SHP77 (cell line): ENCODE measurements at regions not wholly inside any gene's neighbourhood (a gene's known extent, or its start where the extent isn't known, plus 50 kb on each side); places are given as distances from the start of the nearest gene placed in this dataset.
"Not testable (repeated sequence)": the region's sequence is repeated elsewhere in the genome, so short reads cannot be mapped to it uniquely, and the experiment has no call there.

Source experiments
- DNase-seq, 2 experiments: peaks; one replicate each; lab custom pipeline; 2025; lab: John Stamatoyannopoulos, UW

DNA sequence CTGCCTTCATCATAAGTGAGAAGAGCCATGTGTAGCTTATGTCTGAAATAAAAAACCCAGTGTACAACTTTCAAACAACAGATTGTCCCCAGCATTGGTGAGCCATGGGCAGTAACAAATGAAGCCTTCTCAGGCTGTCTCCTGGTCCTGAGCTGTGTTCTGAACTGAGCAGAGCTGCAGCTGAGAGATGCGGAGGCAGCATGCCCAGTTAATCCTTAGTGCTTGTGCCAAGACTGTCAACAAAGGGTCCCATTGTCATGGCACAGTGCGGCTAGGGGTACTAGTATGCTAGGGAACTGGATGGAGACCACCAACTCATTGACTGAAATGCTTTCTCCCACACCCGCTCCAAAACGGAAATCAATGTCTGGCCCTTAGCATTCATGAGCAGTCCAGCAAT, 154.3 kb downstream of the RMST start:
- no peak for DNase-seq

DNA sequence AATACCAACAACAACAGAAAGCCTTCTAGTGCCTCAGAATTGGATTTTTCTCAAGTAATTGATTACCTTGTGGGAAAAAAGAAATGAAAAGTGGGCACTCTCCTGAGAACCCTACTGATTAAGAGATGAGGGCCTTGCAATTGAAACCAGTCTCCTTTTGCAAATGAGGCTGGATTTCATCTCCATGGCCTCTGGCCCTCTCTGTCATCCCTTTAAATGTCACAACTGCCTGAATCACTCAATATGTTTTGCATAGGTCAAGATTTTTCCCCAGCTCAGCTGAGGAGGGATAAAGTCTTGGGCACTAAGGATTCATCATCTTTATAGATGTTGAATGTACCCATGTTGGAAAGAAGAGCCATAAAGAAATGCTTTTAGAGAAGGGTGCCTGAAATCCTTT, 166.4 kb downstream of the RMST start:
- DNase-seq, result no peak

- no peak for DNase-seq
Measured at GRCh38 chr12:97629382-97629781, 166.8 kb downstream of the RMST start.

DNA sequence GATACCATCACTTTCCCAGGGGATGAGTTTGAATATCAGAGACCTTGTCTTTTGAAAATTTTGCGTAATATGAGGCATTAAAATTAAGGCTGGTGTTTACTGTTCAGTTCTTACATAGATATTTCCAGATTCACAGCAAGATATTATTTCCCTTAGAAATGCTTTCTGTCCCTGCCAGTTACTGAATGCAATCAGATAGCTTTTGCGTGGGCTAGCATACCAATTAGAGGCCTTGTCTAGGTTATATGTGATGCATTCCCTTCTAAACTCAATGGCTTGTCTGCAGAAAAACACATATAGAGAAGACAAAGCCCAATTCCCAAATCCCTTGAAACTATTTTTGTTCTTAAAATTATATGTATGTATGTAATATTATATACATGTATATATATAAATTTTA, 167.8 kb downstream of the RMST start:
- DNase-seq, result no peak

- no peak for DNase-seq
Measured at GRCh38 chr12:97630875-97631274, 168.3 kb downstream of the RMST start.

DNA sequence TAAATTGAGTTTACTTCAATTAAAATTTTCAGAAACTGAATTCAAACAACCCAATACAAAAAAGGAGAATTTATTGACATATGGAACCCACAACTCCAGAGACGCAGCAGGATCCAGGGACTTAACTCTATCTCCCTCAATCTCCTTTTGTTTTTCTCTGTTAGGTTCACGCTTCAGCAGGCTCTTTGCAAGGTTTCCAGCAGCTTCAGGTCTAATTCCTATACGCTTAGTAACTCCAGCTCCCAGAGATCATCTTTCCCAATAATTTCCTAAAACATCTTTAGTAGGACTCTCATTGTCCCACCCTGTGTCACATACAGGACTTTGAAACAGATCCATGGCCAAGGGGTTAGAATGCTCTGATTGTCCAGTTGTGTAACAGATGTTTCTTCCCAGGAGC, 175.2 kb downstream of the RMST start:
- DNase-seq, result no peak

DNA sequence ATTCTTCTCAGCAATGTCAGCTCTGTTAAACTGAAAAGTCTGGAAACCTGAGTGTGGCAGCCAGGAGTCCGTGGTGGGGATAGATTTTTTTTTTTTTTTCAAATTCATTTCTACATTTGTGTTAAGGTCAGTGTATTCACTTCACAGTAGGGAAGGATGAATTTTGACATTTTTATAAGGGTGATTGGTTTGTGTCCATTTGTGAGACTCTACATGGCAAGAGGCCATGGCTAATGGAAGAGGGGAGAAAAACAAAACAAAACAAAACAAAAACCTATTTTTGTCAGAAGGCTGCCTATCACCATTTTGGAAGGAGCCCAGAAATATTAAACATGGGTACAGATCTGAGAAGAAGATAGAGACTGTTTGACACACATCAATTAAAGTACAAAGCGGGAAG, 176.1 kb downstream of the RMST start:
- DNase-seq, result no peak

DNA sequence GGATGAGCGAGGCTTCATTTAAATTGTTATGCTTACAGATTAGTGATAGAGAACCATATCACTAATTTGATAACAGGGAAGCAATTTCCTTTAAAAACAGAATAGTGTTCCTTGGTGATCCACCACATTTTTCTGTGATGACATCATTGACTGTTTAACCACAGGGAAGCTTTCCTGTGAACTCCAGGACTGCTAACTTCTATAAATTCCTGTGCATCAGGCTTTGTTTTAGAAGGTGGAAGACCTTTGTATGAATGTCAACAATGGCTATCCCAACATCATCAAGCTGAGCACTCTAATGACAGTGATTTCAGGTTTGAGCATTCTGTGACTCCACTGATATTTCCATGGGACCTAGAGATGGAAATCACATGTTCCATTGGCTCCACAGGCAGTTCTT, 177.1 kb downstream of the RMST start:
- no peak for DNase-seq

DNA sequence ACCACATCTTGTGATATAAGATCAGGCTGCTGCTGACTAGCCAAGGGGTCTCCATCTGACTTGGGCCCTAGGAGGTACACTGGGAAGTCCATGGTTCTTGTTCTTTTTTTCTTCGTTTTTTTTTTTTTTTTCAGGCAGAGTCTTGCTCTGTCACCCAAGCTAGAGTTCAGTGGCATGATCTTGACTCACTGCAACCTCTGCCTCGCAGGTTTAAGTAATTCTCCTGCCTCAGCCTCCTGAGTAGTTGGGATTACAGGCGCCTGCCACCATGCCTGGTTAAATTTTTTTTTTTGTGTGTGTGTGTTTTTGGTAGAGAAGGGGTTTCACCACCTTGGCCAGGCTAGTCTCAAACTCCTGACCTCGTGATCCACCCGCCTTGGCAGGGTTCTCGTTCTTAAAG, 178.2 kb downstream of the RMST start:
- DNase-seq, result no peak

GRCh38 chr12:97642911-97643310, 180.3 kb downstream of the RMST start:
- no peak for DNase-seq

DNA sequence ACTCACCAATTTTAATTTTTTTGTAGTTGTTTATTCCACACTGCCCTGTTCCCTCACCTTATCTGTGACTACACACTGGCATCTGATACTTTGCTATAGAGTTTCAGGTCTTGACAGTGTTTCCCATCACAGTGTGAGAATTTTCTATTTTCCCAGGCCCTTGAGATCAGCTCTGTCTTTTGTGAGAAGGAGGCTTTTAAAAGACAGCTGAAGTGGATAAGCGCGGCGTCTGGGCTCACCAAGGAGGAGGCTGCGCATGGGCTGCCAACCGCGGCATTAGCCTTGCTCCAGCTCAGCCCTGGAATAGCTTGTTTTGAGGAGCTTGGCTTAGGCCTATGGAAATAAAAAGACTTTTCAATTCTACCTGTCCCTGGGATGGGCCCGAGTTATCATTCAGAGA, 181.3 kb downstream of the RMST start:
- no peak for DNase-seq

DNA sequence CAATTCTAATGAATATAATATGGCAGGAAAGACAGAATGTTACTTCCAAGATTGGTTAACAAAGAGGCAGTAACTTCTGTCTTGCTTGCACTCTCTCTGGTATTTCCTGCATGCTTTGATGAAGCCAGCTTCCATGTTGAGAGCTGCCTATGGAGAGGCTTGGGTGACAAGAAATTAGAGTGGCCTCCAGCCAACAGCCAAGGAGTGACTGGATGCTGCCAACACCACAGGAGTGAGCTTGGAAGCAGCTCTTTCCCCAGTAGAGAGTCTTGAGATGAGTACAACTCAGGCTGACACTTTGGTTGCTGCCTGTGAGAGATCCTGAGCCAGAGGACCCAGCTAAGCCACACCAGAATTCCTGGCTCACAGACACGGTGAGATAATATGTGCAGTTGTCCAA, 183.1 kb downstream of the RMST start:
- DNase-seq, result no peak

DNA sequence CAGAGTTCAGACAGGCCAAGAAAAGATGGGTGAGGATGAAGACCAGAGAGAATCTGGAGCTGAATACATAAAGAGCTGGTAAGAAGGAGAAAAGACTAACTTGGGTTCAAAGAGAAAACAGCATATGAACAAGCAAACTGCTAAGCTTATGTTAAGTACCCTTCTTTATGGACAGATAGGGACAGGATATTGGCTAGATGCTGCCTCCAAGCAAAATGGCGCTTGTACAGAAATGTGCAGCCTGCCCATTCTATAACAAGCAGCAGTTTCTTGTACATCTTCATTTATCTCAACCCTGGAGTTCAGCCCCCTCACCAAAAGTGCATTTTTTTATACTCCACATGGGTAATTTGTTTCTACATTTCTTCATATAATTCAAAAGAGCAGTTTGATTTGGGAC, 184.5 kb downstream of the RMST start:
- DNase-seq, result no peak

DNA sequence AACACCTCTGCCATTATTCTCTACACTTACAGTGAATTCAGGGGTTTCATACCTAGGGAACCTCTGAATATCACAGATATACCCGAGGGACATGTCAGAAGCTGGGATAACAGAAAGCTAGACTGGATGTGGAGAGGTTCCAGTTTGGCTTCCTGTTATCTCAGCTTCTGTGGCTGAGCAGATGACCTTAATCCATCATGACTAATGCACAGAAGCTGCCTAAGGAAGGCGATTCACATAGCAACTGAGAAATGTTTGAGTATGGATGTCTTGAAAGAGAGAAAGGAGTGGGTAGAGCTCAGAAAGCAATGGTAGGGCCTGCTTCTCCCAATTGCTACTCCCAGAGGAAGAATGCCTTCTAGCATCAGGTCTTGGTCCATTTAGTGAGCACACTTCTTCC, 187.6 kb downstream of the RMST start:
- DNase-seq, result no peak

- DNase-seq, result not testable (repeated sequence)
Measured at GRCh38 chr12:97656548-97656947, 193.9 kb downstream of the RMST start.

DNA sequence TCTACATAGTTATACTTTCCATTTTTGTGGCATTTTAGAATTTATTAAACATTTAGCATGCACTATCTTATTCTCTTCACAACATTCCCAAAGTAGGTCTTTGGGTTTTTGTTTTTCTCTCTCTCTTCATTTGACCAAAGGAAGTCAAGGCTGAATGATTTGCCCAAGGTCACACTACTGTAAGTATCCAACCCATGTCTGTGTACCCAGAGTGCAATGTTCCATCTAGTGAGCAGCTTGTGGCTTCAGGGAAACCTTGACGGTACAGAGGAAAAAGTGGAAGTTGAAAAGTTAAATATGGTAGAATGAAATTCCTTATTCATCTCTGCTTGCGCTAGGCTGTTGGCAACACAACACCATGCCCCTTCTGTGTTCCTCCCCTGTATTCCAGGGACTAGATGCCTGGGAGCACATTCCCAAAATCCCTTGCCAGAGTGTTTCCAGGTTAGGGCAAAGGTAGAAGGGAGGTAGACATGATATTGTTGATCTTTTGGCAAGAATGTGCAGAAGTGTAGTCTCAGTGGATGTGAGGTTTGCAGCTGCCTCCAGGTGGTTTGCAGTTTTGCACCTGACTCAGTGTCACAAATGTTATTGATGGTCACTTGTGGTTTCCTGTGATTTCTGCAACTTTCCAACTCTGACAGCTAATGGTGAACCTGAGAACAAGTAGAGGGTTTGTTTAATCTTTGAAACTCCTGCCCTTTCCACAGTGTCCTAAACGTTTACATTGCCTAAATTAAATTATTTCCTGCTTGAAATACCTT, 196.7 kb downstream of the RMST start:
- DNase-seq, result no peak

DNA sequence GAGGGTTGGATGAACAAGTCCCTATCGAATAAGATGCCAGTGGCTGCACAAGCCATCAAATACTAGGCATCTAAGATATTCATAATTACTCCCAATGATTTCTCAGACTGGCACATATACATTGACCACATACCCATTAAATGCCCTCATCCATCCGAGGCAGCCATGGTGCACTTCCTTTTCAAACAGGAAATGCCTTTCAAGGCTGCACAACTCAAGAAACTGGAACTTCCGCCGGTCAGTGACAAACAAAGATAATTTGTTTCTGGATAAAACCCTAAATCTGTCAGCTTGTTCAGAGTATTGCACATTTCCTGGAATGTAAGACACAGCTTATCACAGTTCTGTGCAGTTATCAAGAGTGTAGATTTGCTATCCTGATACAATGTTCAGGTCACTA, 203.7 kb downstream of the RMST start:
- DNase-seq, result no peak

GRCh38 chr12:97672870-97673269, 210.3 kb downstream of the RMST start:
- DNase-seq, result no peak

DNA sequence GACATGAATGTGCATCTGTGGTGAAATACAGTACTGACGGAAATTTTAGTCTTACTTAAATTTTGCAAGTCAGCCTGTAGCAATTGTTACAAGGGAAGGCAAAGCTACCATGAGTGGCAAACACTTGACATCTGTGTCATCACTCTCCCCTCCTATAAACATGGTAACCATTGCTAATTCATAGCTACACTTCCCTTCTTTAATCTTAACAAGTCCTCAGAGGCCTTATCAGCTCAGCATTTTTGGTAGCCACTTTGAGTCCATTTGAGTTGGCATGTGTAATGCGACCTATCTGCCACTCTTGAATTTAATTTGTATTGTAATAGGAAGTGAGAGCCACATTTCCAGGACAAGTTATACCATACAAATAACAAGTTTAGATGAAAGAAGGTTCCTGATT, 218.1 kb downstream of the RMST start:
- DNase-seq, result no peak

- DNase-seq, result no peak
Measured at GRCh38 chr12:97681612-97682504, 219.3 kb downstream of the RMST start.

- DNase-seq, result no peak
Measured at GRCh38 chr12:97685360-97685759, 222.8 kb downstream of the RMST start.

DNA sequence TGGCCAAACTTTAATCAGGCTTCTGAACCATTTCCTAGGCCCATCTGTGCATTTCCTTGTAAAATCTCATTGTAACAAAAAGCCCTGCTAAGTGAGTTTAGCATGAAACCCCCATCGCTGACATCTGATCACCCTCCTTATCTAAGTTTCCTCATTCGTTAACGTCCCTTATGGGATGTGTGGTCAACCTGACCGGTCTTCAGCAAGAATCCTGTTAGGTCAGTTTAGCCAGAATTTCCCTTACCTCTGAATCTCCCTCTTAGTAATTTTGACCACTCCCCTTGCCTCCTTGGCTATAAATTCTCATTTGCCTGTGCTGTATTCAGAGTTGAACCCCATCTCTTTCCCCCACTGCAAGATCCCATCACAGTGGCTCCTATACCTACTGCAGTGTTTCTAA, 239.3 kb downstream of the RMST start:
- no peak for DNase-seq

DNA sequence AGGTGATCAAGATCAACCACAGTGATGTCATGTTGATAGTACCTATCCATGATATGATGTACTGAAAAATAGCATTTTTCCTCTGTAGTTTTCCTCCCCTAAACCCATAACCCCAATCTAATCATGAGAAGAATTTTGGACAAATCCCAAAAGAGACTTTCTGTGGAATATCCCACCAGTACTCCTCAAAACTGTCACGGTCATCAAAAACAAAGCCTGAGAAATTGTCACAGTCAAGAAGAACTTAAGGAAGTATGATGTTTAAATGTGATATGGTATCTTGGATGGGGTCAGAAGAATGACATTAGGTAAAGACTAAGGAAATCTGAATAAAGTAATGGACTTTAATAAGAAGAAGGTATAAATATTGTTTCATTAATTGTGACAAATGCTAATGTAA, 248.8 kb downstream of the RMST start:
- DNase-seq, result no peak

GRCh38 chr12:97713270-97713669, 250.7 kb downstream of the RMST start:
- no peak for DNase-seq
